ENCODE measurements at regions not wholly inside any gene's neighbourhood (a gene's known extent, or its start where the extent isn't known, plus 50 kb on each side); places are given as distances from the start of the nearest gene placed in this dataset.

DNA sequence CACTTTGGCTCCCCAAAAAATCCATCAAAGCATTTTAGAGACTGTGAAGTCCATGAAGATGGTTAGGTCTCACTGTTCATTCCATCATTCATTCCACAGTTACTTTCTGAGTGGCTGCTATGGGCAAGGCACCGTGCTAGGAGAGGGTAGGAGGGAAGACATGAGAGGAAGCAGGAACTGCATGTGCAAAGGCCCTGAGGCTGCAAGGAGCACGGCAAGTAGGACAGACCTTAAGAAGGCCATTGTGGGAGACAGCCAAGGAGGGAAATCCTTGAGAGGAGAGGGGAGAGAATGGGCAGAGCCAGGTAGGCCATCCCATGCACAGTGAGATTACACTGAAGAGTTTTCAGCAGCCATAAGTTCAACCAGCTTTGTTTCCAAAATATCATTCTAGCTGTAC lies 196.2 kb upstream of the DYNLRB2 start:
- TF ChIP-seq, protein P1, sequence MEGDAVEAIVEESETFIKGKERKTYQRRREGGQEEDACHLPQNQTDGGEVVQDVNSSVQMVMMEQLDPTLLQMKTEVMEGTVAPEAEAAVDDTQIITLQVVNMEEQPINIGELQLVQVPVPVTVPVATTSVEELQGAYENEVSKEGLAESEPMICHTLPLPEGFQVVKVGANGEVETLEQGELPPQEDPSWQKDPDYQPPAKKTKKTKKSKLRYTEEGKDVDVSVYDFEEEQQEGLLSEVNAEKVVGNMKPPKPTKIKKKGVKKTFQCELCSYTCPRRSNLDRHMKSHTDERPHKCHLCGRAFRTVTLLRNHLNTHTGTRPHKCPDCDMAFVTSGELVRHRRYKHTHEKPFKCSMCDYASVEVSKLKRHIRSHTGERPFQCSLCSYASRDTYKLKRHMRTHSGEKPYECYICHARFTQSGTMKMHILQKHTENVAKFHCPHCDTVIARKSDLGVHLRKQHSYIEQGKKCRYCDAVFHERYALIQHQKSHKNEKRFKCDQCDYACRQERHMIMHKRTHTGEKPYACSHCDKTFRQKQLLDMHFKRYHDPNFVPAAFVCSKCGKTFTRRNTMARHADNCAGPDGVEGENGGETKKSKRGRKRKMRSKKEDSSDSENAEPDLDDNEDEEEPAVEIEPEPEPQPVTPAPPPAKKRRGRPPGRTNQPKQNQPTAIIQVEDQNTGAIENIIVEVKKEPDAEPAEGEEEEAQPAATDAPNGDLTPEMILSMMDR (conservative IDR thresholded peaks at IDR 0.05), result no peak

More for the DNA sequence above, 196.2 kb upstream of the DYNLRB2 start:
- Histone ChIP-seq H3K18ac (ENCODE audit: insufficient read length, low read depth, low read length) (no peak overlapping the region), H3K4ac (ENCODE audit: low read depth, low read length) (no peak overlapping the region), H3K27me3 (ENCODE audit: insufficient read depth, low read length) (no peaks in the 10 kb centered on the region), H2BK5ac (ENCODE audit: insufficient read length, low read length) (no peak overlapping the region), H2BK20ac (ENCODE audit: low read depth, low read length, poor library complexity, severe bottlenecking) (no peak overlapping the region), H3K79me2 (ENCODE audit: insufficient read depth, low read length) (no peaks in the 10 kb centered on the region), H3K4me1 (ENCODE audit: insufficient read depth, low read length) (no peaks in the 10 kb centered on the region), H3T11ph (ENCODE audit: low read length) (no peak overlapping the region), H2AK5ac (ENCODE audit: insufficient read length, low read length) (no peak overlapping the region), H4K8ac (replicated peaks; ENCODE audit: insufficient read length, low read depth, low read length) (no peak overlapping the region), H3K27ac (ENCODE audit: insufficient read length, low read depth, low read length) (no peak overlapping the region), H3K23ac (ENCODE audit: insufficient read length, low read depth, low read length) (no peak overlapping the region), H3K4me2 (ENCODE audit: insufficient read depth, insufficient read length, low read length) (no peak overlapping the region), H3K79me1 (ENCODE audit: insufficient read depth, low read depth, low read length, poor library complexity, severe bottlenecking) (no peaks in the 10 kb centered on the region), H3K9me3 (ENCODE audit: control insufficient read depth, low read depth, low read length) (no peaks in the 10 kb centered on the region), H4K5ac (ENCODE audit: insufficient read length, low read depth, low read length) (no peak overlapping the region), H4K20me1 (ENCODE audit: control insufficient read depth, insufficient read depth, insufficient read length) (no peaks in the 10 kb centered on the region), H3K14ac (ENCODE audit: insufficient read depth, low read length) (no peak overlapping the region), H4K91ac (ENCODE audit: insufficient read length, low read depth, low read length) (no peak overlapping the region), H2BK12ac (ENCODE audit: insufficient read length, low read depth, low read length) (no peak overlapping the region), H3K56ac (ENCODE audit: insufficient read length, low read depth, low read length) (no peak overlapping the region), H2BK15ac (ENCODE audit: low read depth, low read length) (no peak overlapping the region), H2BK120ac (ENCODE audit: low read depth, low read length, poor library complexity, severe bottlenecking) (no peak overlapping the region), H3K23me2 (ENCODE audit: insufficient read length, low read depth, low read length, poor library complexity, severe bottlenecking) (no peaks in the 10 kb centered on the region), H3K9ac (ENCODE audit: extremely low read depth, insufficient read length, low read length) (no peak overlapping the region), H2AFZ (ENCODE audit: low read length) (no peak overlapping the region)
- Mint-ChIP-seq H3K27me3 (ENCODE audit: low read depth) (peaks cover under 1% of the 10 kb centered on the region), H3K9me3 (no peaks in the 10 kb centered on the region; a peak in 1 of 5 replicates), H3K36me3 (ENCODE audit: insufficient read depth in 1 of 3, low read depth in 3 of 3) (no peaks in the 10 kb centered on the region), H3K4me3 (no peak overlapping the region), H3K4me1 (peaks cover 0 to 9% of the 10 kb centered on the region in 2 experiments; a peak in 3 of 4 replicates), H3K27ac (no peak overlapping the region)
- no CpG with 5 or more reads among the region's 2 CpGs for WGBS (ENCODE audit: extremely low coverage, insufficient read length, low lambda C conversion rate)
- DNase-seq, result no peak

All from H9 (cell line).